ENCODE measurements at regions not wholly inside any gene's neighbourhood (a gene's known extent, or its start where the extent isn't known, plus 50 kb on each side); places are given as distances from the start of the nearest gene placed in this dataset.

DNA sequence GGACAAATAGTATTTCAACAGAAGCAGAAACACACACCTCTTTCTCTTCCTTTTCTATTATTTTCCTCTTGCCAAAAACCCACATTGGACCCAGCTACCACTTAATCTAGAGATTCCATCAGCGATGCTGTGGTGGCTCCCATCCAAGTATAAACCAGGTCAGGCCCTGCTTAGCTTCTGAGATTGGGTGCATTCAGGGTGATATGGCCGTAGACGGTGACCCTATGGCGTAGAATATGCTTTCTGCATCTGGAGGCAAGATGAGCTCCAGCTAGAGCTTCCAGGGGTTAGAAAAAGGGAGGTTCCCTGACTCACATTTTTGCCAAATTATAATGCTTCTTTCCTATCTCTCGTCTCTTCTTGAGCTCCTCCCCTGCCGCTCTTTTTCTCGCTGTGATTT lies 66.5 kb downstream of the TNP1 start:
- Histone ChIP-seq H3K9me3 (no peaks in the 10 kb centered on the region), H3K27ac (no peak overlapping the region), H3K4me1 (peaks cover 9% of the 10 kb centered on the region), H3K27me3 (no peaks in the 10 kb centered on the region), H3K4me3 (no peak overlapping the region), H3K36me3 (ENCODE audit: low read depth, missing control alignments) (no peaks in the 10 kb centered on the region)
- intact Hi-C loops (cut with DNase I; ENCODE audit: low total_unique reads): no loop called here
- WGBS, 2 donors: 90 to 92% methylated on average over 7 of the region's 7 CpGs
- DNase-seq: no peak
- TF ChIP-seq POLR2A (IDR thresholded peaks at IDR 0.05): no peak
- TF ChIP-seq, protein P1, sequence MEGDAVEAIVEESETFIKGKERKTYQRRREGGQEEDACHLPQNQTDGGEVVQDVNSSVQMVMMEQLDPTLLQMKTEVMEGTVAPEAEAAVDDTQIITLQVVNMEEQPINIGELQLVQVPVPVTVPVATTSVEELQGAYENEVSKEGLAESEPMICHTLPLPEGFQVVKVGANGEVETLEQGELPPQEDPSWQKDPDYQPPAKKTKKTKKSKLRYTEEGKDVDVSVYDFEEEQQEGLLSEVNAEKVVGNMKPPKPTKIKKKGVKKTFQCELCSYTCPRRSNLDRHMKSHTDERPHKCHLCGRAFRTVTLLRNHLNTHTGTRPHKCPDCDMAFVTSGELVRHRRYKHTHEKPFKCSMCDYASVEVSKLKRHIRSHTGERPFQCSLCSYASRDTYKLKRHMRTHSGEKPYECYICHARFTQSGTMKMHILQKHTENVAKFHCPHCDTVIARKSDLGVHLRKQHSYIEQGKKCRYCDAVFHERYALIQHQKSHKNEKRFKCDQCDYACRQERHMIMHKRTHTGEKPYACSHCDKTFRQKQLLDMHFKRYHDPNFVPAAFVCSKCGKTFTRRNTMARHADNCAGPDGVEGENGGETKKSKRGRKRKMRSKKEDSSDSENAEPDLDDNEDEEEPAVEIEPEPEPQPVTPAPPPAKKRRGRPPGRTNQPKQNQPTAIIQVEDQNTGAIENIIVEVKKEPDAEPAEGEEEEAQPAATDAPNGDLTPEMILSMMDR (IDR thresholded peaks at IDR 0.05): no peak

DNA sequence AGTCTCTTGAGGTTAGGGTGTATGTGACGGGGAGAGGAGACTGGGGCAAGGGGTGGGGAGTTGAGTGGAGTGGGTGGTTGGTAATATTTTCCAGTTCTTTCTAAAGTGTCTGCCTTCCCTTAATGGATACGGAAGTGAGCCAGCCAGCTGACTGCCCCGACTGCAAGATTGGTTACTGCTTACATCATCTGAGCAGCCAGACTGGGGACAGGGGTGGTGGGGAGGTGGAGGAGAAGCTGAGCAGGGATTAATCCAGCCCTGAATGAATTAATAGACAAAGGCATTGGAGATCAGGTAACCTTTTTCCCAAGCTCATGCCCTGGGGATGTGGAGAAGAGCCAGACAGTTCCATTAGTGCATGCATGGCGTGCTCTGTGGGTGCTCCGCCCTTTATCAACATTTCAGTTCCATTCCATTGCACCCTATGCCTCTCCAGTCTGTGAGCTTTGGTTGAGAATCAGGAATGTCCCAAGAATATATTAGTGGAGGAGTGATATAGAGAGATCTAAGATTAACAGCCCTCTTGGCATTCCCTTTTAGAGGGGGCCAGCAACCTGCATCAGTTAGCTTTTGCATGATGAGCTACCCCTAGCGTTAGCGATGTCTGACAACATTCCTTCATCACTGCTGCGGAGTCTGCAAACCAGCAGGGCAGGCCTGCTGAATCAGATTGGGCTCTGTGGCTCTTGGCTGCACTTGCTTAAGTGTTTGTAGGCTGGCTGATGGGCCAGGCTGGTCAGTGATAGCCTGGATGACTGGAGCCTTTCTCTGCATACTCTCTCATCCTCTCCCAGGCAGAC lies 67.4 kb downstream of the TNP1 start:
- intact Hi-C loops (cut with DNase I; ENCODE audit: low total_unique reads): no loop called here
- TF ChIP-seq, protein P1 (IDR thresholded peaks at IDR 0.05): no peak
- TF ChIP-seq POLR2A (IDR thresholded peaks at IDR 0.05): no peak
- Histone ChIP-seq H3K4me3 (no peak overlapping the region), H3K27ac (peak overlapping the region in 1 of 2 donors; percentile 48), H3K36me3 (ENCODE audit: low read depth, missing control alignments) (no peaks in the 10 kb centered on the region), H3K9me3 (no peaks in the 10 kb centered on the region), H3K27me3 (no peaks in the 10 kb centered on the region), H3K4me1 (peaks cover 9% of the 10 kb centered on the region)
- DNase-seq: no peak
- WGBS, 2 donors: 65 to 71% methylated on average over 5 to 8 of the region's 8 CpGs

DNA sequence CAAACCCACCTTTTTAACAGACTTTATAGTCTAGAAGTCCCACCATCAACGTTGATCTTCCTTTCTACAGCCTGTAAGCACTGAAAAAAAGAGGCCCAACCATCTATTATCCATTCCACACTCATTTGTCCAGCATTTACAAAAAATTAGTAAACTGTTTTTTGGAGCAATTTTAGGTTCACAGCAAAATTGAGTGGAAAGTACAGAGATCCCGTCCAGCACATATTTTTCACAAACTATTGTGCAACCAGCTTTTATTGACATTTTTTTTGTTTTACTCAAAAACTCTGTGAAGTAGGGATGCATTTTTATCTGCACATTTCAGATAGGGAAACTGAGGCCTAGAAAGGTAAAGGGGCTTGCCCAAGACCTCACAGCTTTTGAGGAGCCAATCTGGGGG lies 68.6 kb downstream of the TNP1 start:
- DNase-seq: no peak
- Histone ChIP-seq H3K4me3 (no peak overlapping the region), H3K4me1 (peaks cover 6% of the 10 kb centered on the region), H3K27me3 (no peaks in the 10 kb centered on the region), H3K36me3 (ENCODE audit: low read depth, missing control alignments) (no peaks in the 10 kb centered on the region), H3K27ac (peak overlapping the region in 1 of 2 donors; percentile 55), H3K9me3 (no peaks in the 10 kb centered on the region)
- TF ChIP-seq POLR2A (IDR thresholded peaks at IDR 0.05): no peak
- TF ChIP-seq, protein P1 (IDR thresholded peaks at IDR 0.05): no peak
- 56 to 59% methylated on average over 2 of the region's 2 CpGs for WGBS, 2 donors
- intact Hi-C loops (cut with DNase I; ENCODE audit: low total_unique reads): no loop called here

DNA sequence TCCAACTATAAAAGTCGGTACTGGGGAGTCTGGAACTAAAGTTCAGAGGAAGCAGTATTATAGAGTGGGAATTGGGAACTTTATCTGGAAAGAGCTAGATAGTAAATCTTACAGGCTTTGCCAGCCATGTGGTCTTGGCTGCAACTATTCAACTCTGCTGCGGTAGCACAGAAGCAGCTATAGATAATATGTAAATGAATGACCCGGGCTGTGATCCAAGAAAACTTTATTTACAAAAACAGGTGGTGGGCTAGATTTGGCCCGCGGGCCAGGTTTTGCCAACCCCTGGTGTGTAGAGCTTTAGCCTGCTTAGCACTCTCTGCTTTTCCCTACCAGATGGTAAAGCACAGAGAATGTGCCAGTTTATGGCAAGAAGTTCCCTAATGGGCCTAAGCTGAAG lies 70.8 kb downstream of the TNP1 start:
- no peaks in the 10 kb centered on the region for H3K27me3 ChIP-seq
- H3K27ac ChIP-seq: no peak overlapping the region
- TF ChIP-seq POLR2A (IDR thresholded peaks at IDR 0.05): no peak
- TF ChIP-seq, protein P1 (IDR thresholded peaks at IDR 0.05): no peak
- DNase-seq: no peak
- H3K9me3 ChIP-seq: no peaks in the 10 kb centered on the region
- WGBS, 2 donors: 72 to 77% methylated on average over 5 of the region's 5 CpGs
- intact Hi-C loops (cut with DNase I; ENCODE audit: low total_unique reads): no loop called here
- no peaks in the 10 kb centered on the region for H3K4me1 ChIP-seq
- H3K36me3 ChIP-seq (ENCODE audit: low read depth, missing control alignments): no peaks in the 10 kb centered on the region
- no peak overlapping the region for H3K4me3 ChIP-seq

Measured in testis (tissue), 2 donors.